ENCODE measurements at regions not wholly inside any gene's neighbourhood (a gene's known extent, or its start where the extent isn't known, plus 50 kb on each side); places are given as distances from the start of the nearest gene placed in this dataset.

GRCh38 chr17:14959106-14959648 is 305.9 kb downstream of the PMP22 start:
- no peak for DNase-seq
- no peak overlapping the region for H3K27ac Mint-ChIP-seq (ENCODE audit: unreplicated experiment)
- BruUV-seq (replicated peaks) = no TSS peak
- no peaks in the 10 kb centered on the region for H3K36me3 Mint-ChIP-seq (ENCODE audit: insufficient read depth, unreplicated experiment)
- intact Hi-C loops (cut with micrococcal nuclease; ENCODE audit: unreplicated experiment) = no loop called here
- H3K27me3 Mint-ChIP-seq (ENCODE audit: unreplicated experiment) = no peaks in the 10 kb centered on the region
- peaks cover 11% of the 10 kb centered on the region for H3K9me3 Mint-ChIP-seq (ENCODE audit: low read depth, unreplicated experiment)
- H3K4me3 Mint-ChIP-seq (ENCODE audit: low read depth, unreplicated experiment) = no peak overlapping the region
- CTCF ChIA-PET = no interaction called here
- H3K4me1 Mint-ChIP-seq (ENCODE audit: low read depth, unreplicated experiment) = no peaks in the 10 kb centered on the region
- no peak for TF ChIP-seq CTCF (IDR thresholded peaks at IDR 0.05; ENCODE audit: unreplicated experiment)

GRCh38 chr17:14953405-14953804 is 311.7 kb downstream of the PMP22 start:
- Mint-ChIP-seq H3K27ac (ENCODE audit: unreplicated experiment) (no peak overlapping the region), H3K4me3 (ENCODE audit: low read depth, unreplicated experiment) (no peak overlapping the region), H3K36me3 (ENCODE audit: insufficient read depth, unreplicated experiment) (no peaks in the 10 kb centered on the region), H3K27me3 (ENCODE audit: unreplicated experiment) (no peaks in the 10 kb centered on the region), H3K9me3 (ENCODE audit: low read depth, unreplicated experiment) (peaks cover 20% of the 10 kb centered on the region), H3K4me1 (ENCODE audit: low read depth, unreplicated experiment) (no peaks in the 10 kb centered on the region)
- no TSS peak for BruUV-seq (replicated peaks)
- DNase-seq = no peak
- TF ChIP-seq CTCF (IDR thresholded peaks at IDR 0.05; ENCODE audit: unreplicated experiment) = no peak
- CTCF ChIA-PET = no interaction called here
- intact Hi-C loops (cut with micrococcal nuclease; ENCODE audit: unreplicated experiment) = no loop called here

GRCh38 chr17:14950686-14951085 is 314.4 kb downstream of the PMP22 start:
- CTCF ChIA-PET = no interaction called here
- H3K36me3 Mint-ChIP-seq (ENCODE audit: insufficient read depth, unreplicated experiment) = no peaks in the 10 kb centered on the region
- TF ChIP-seq CTCF (IDR thresholded peaks at IDR 0.05; ENCODE audit: unreplicated experiment) = no peak
- H3K4me3 Mint-ChIP-seq (ENCODE audit: low read depth, unreplicated experiment) = no peak overlapping the region
- H3K27ac Mint-ChIP-seq (ENCODE audit: unreplicated experiment) = no peak overlapping the region
- no TSS peak for BruUV-seq (replicated peaks)
- DNase-seq = no peak
- peaks cover 25% of the 10 kb centered on the region for H3K9me3 Mint-ChIP-seq (ENCODE audit: low read depth, unreplicated experiment)
- H3K27me3 Mint-ChIP-seq (ENCODE audit: unreplicated experiment) = no peaks in the 10 kb centered on the region
- intact Hi-C loops (cut with micrococcal nuclease; ENCODE audit: unreplicated experiment) = no loop called here
- no peaks in the 10 kb centered on the region for H3K4me1 Mint-ChIP-seq (ENCODE audit: low read depth, unreplicated experiment)

DNA sequence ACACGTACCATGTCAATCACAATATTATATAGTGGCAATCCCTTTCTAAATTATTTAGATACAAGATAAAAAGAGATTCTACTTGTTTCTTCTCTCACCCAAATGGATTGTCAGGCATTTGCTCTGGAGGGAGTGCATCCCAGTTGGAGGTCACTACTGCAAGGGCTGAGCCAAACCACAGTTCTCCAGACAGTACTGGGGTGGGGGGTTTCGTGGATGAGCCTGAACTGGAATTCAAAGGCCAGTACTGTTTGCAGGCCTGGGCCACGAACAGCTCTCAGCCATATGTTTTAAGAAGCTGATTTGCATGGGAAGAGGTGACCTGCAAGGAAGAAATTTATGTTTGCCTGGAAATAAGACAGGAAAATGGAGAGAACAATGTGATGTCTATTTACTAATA is 314.9 kb downstream of the PMP22 start:
- CTCF ChIA-PET = no interaction called here
- Mint-ChIP-seq H3K36me3 (ENCODE audit: insufficient read depth, unreplicated experiment) (no peaks in the 10 kb centered on the region), H3K9me3 (ENCODE audit: low read depth, unreplicated experiment) (peaks cover 25% of the 10 kb centered on the region), H3K4me1 (ENCODE audit: low read depth, unreplicated experiment) (no peaks in the 10 kb centered on the region), H3K27ac (ENCODE audit: unreplicated experiment) (no peak overlapping the region), H3K27me3 (ENCODE audit: unreplicated experiment) (no peaks in the 10 kb centered on the region), H3K4me3 (ENCODE audit: low read depth, unreplicated experiment) (no peak overlapping the region)
- BruUV-seq (replicated peaks) = no TSS peak
- no peak for DNase-seq
- TF ChIP-seq CTCF (IDR thresholded peaks at IDR 0.05; ENCODE audit: unreplicated experiment) = no peak
- intact Hi-C loops (cut with micrococcal nuclease; ENCODE audit: unreplicated experiment) = no loop called here

Data from Calu3 (cell line).